ENCODE measurements at regions not wholly inside any gene's neighbourhood (a gene's known extent, or its start where the extent isn't known, plus 50 kb on each side); places are given as distances from the start of the nearest gene placed in this dataset.

DNA sequence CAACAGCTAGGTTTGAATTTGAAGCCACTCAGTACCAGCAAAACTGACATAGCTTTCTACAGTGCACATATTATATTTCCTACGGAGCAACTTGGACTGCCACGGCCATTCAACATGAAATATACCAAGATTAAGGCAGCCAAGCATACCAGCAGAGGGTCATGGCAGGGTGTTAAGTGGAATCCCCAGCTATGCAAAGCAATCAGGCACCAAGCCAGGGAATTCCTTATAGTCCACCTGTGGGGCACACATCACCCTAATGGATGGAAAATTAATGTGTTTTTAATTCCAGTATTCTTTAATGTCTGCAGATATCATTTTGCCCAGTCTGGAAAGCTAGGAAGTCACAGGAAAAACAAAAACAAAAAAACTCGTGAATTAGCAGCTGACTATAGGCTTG, 1190.3 kb downstream of the EFNB2 start:
- Histone ChIP-seq H2AK5ac (ENCODE audit: low read depth, low read length) (peak overlapping the region; percentile 53), H3K56ac (ENCODE audit: extremely low read depth, insufficient read depth, low read length) (no peak overlapping the region), H3K79me1 (ENCODE audit: low read depth in 1 of 2, low read length in 2 of 2) (no peaks in the 10 kb centered on the region), H2BK20ac (ENCODE audit: low read depth, low read length) (peak overlapping the region; percentile 30), H3K27me3 (ENCODE audit: control insufficient read depth, insufficient read depth, low read length) (no peaks in the 10 kb centered on the region), H3K36me3 (ENCODE audit: control insufficient read depth, insufficient read depth, low read length) (no peaks in the 10 kb centered on the region), H2AFZ (replicated peaks; ENCODE audit: low read length, poor library complexity) (no peak overlapping the region), H2BK120ac (ENCODE audit: low read depth, low read length) (peak overlapping the region; percentile 18; the same call in 1 of the 2 replicates), H3K23ac (ENCODE audit: low read depth, low read length) (no peak overlapping the region), H4K20me1 (ENCODE audit: insufficient read depth, low read length) (no peaks in the 10 kb centered on the region), H4K5ac (ENCODE audit: low read depth, low read length) (peak overlapping the region; percentile 59; the same call in 1 of the 2 replicates), H3K9me3 (ENCODE audit: control insufficient read depth, insufficient read depth, low read length) (no peaks in the 10 kb centered on the region), H3K4me1 (ENCODE audit: control insufficient read depth, insufficient read depth, low read length) (peaks cover 6% of the 10 kb centered on the region), H3K14ac (replicated peaks; ENCODE audit: low read depth, low read length) (peak overlapping the region; percentile 67; the same call in 1 of the 2 replicates), H2AK9ac (replicated peaks; ENCODE audit: low read depth, low read length, poor library complexity) (no peak overlapping the region), H3K4me2 (ENCODE audit: low read depth, low read length) (no peak overlapping the region), H2BK5ac (ENCODE audit: low read depth, low read length, poor library complexity, severe bottlenecking) (peak overlapping the region; percentile 8), H3K4ac (ENCODE audit: low read depth, low read length) (peak overlapping the region; percentile 65), H2BK15ac (ENCODE audit: low read depth, low read length) (0 out of 3 replicates have a peak overlapping the region, but pooled peaks have one; percentile 51), H3K9ac (ENCODE audit: low read depth, low read length) (no peak overlapping the region), H3K18ac (ENCODE audit: low read depth, low read length) (0 out of 2 replicates have a peak overlapping the region, but pooled peaks have one; percentile 61), H4K8ac (ENCODE audit: low read depth in 2 of 2, low read length in 2 of 2) (peak overlapping the region in 1 of 2 experiments; percentile 33; a peak in 1 of 4 replicates), H4K91ac (ENCODE audit: insufficient read depth, low read depth, low read length) (peak overlapping the region; percentile 54), H3K9me1 (ENCODE audit: insufficient read depth, low read length) (peaks cover 6% of the 10 kb centered on the region; the same call in 1 of the 2 replicates), H3K4me3 (ENCODE audit: insufficient read depth, low read depth, low read length) (no peak overlapping the region), H3K27ac (ENCODE audit: insufficient read depth, low read length) (no peak overlapping the region)
- in situ Hi-C loops (cut with MboI; ENCODE audit: low sequenced_read_pairs), result loop anchor here (25.0 kb wide), 1 partner anchor 1192 kb away; the partner anchor contains the start of gene EFNB2
- ATAC-seq (ENCODE audit: low read depth), result no peak
- DNase-seq, result no peak
- dilution Hi-C loops (cut with HindIII; ENCODE audit: low sequenced_read_pairs, unreplicated experiment), result no loop called here
- BruUV-seq (replicated peaks), result no TSS peak
- CTCF ChIA-PET, result interaction anchor here (0.6 to 0.8 kb wide), 3 partner anchors 37 to 1264 kb away, joined by 3 to 4 read pairs (median 3); no protein-coding TSS in a partner anchor
- WGBS, 2 experiments (ENCODE audit: extremely low coverage in 2 of 2, insufficient read length in 1 of 2), result 20% methylated on average over 1 of the region's 3 CpGs; no CpG with 5 or more reads in 1 of the 2 experiments
- POLR2A ChIA-PET (ENCODE audit: unreplicated experiment), result interaction anchor here (0.5 kb wide), 1 partner anchor 18 kb away, joined by 3 read pairs; no protein-coding TSS in a partner anchor
- intact Hi-C loops (cut with micrococcal nuclease), result no loop called here
- TF ChIP-seq MAFK (IDR thresholded peaks at IDR 0.05; ENCODE audit: low read depth, low read length) (no peak), CTCF (conservative IDR thresholded peaks at IDR 0.05; ENCODE audit: low read depth, low read length) (no peak), RCOR1 (IDR thresholded peaks at IDR 0.05; ENCODE audit: insufficient replicate concordance, low read length) (no peak), SMC3 (IDR thresholded peaks at IDR 0.05; ENCODE audit: low read depth, low read length) (no peak), RAD21 (IDR thresholded peaks at IDR 0.05; ENCODE audit: low read length) (no peak), CEBPB (IDR thresholded peaks at IDR 0.05; ENCODE audit: low read depth, low read length) (no peak), ELK1 (IDR thresholded peaks at IDR 0.05; ENCODE audit: borderline replicate concordance, low read depth, low read length) (no peak), BHLHE40 (IDR thresholded peaks at IDR 0.05; ENCODE audit: low read depth, low read length) (no peak), RFX5 (IDR thresholded peaks at IDR 0.05; ENCODE audit: low read depth, low read length) (no peak), MAZ (IDR thresholded peaks at IDR 0.05; ENCODE audit: borderline replicate concordance, low read depth, low read length) (no peak), POLR2A (IDR thresholded peaks at IDR 0.05; ENCODE audit: low read depth, low read length) (no peak)
- TF ChIP-seq, protein P1, sequence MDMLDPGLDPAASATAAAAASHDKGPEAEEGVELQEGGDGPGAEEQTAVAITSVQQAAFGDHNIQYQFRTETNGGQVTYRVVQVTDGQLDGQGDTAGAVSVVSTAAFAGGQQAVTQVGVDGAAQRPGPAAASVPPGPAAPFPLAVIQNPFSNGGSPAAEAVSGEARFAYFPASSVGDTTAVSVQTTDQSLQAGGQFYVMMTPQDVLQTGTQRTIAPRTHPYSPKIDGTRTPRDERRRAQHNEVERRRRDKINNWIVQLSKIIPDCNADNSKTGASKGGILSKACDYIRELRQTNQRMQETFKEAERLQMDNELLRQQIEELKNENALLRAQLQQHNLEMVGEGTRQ (IDR thresholded peaks at IDR 0.05; ENCODE audit: low read depth, low read length), result no peak

All from IMR-90 (cell line).